Gastroesophageal sphincter (tissue), 3 donors: ENCODE measurements at regions not wholly inside any gene's neighbourhood (a gene's known extent, or its start where the extent isn't known, plus 50 kb on each side); places are given as distances from the start of the nearest gene placed in this dataset.

ENCODE experiments used
- CTCF ChIP-seq, 4 experiments: fragments of 200-600 bp in 2 of 4; fragments of 450-650 bp in 2 of 4; sonication (generic) in 1 of 4; IDR thresholded peaks; one replicate each; pipeline ENCODE4 v1.5.1; 2017 to 2019; ENCODE audit warnings: antibody characterized with exemption in 4 of 4, mild to moderate bottlenecking in 2 of 4, moderate library complexity in 2 of 4
- EP300 ChIP-seq: sonication (generic); formaldehyde crosslinking; IDR thresholded peaks from one replicate; pipeline ENCODE4 v1.6.1; 2017; ENCODE audit warnings: antibody characterized with exemption, mild to moderate bottlenecking

- TF ChIP-seq EP300 = no peak
- TF ChIP-seq CTCF (IDR thresholded peaks at IDR 0.05) = no peak
Measured at GRCh38 chr4:33091961-33092360, 2371.8 kb downstream of the PCDH7 start.
